ENCODE measurements at regions not wholly inside any gene's neighbourhood (a gene's known extent, or its start where the extent isn't known, plus 50 kb on each side); places are given as distances from the start of the nearest gene placed in this dataset.

DNA sequence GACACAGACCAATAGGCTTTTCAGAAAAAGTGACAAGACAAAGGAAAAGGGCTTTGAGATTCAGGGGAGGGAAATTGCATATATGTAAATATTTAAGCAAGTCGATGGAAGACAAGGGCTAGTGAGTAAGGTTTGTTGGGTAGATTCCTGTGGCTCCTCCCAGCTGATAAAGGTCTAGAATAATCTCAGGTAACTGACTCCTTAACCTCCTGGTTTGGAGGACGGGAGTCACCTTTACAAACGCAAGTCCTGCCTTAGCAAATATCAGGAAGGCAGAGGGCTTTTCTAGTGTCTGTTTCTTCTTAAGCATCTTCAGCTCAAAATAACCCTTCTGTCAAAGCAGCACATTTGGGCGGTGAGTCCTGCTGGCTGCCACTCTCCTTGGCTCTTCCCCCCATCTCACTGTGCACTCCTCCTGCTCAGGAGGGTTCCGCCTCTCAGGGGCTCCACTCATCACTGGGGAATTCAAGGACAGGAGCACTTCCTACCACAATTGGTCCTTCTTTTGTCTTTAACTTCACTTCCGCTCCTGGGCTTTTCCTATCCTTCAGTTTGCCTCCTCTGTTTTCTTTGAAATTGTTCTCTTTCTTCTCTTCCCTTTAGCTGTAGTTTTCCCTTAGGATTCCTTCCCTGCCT lies 496.3 kb upstream of the KLF6 start:
- peak overlapping the region; percentile 32 to 63 (median 60) for H3K27ac ChIP-seq
- intact Hi-C loops (cut with DNase I; ENCODE audit: low total_unique reads) (loop anchor here (5.0 kb wide), 1 partner anchor 39 kb away; no protein-coding TSS in a partner anchor), in situ Hi-C loops (cut with MboI; ENCODE audit: low sequenced_read_pairs in 4 of 4) (no loop called here)
- no peaks in the 10 kb centered on the region for H3K36me3 ChIP-seq
- H3K4me3 ChIP-seq, result no peak overlapping the region
- no peak for DNase-seq
- peaks cover 19 to 35% of the 10 kb centered on the region in 2 donors for H3K4me1 ChIP-seq
- no peak for ATAC-seq
- no peaks in the 10 kb centered on the region for H3K27me3 ChIP-seq
- H3K9me3 ChIP-seq, result no peaks in the 10 kb centered on the region
- no peak for TF ChIP-seq POLR2A (IDR thresholded peaks at IDR 0.05)
- TF ChIP-seq, protein P1, sequence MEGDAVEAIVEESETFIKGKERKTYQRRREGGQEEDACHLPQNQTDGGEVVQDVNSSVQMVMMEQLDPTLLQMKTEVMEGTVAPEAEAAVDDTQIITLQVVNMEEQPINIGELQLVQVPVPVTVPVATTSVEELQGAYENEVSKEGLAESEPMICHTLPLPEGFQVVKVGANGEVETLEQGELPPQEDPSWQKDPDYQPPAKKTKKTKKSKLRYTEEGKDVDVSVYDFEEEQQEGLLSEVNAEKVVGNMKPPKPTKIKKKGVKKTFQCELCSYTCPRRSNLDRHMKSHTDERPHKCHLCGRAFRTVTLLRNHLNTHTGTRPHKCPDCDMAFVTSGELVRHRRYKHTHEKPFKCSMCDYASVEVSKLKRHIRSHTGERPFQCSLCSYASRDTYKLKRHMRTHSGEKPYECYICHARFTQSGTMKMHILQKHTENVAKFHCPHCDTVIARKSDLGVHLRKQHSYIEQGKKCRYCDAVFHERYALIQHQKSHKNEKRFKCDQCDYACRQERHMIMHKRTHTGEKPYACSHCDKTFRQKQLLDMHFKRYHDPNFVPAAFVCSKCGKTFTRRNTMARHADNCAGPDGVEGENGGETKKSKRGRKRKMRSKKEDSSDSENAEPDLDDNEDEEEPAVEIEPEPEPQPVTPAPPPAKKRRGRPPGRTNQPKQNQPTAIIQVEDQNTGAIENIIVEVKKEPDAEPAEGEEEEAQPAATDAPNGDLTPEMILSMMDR (IDR thresholded peaks at IDR 0.05 in 4 of 5, conservative IDR thresholded peaks at IDR 0.05 in 1 of 5), result no peak

GRCh38 chr10:4280461-4281189 lies 495.6 kb upstream of the KLF6 start:
- Histone ChIP-seq H3K4me3 (no peak overlapping the region), H3K4me1 (peaks cover 19 to 35% of the 10 kb centered on the region in 2 donors), H3K36me3 (no peaks in the 10 kb centered on the region), H3K27me3 (no peaks in the 10 kb centered on the region), H3K9me3 (no peaks in the 10 kb centered on the region), H3K27ac (peak overlapping the region; percentile 10 to 63 (median 60))
- intact Hi-C loops (cut with DNase I; ENCODE audit: low total_unique reads), result loop anchor here (5.0 kb wide), 1 partner anchor 38 kb away; no protein-coding TSS in a partner anchor
- ATAC-seq (peak; percentile 41 to 53), DNase-seq (no peak)
- TF ChIP-seq, protein P1 (IDR thresholded peaks at IDR 0.05 in 4 of 5, conservative IDR thresholded peaks at IDR 0.05 in 1 of 5), result no peak
- no peak for TF ChIP-seq POLR2A (IDR thresholded peaks at IDR 0.05)
- in situ Hi-C loops (cut with MboI; ENCODE audit: low sequenced_read_pairs in 4 of 4), result no loop called here

DNA sequence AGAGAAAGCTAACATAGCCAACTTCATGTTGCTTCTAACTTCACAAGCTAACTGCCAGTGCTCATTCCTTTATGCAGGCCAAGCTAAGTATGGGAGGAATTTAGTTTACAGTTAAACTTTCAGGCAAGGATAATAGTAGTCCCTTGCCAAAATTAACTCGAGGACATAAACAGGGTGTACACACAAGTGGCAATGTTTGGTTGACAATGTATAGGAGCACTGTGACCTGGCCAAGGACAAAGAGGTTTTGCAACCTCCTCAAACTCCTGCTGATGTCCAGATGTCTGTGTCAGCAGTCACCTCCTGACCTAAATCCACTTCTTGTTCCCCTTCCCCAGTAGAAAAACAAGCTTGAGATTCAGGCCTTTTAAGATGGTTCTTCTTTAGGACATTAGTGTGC lies 494.6 kb upstream of the KLF6 start:
- peak overlapping the region; percentile 10 to 63 (median 60) for H3K27ac ChIP-seq
- no peaks in the 10 kb centered on the region for H3K27me3 ChIP-seq
- in situ Hi-C loops (cut with MboI; ENCODE audit: low sequenced_read_pairs in 4 of 4), result no loop called here
- peaks cover 19 to 35% of the 10 kb centered on the region in 2 donors for H3K4me1 ChIP-seq
- intact Hi-C loops (cut with DNase I; ENCODE audit: low total_unique reads), result loop anchor here (5.0 kb wide), 1 partner anchor 37 kb away; no protein-coding TSS in a partner anchor
- DNase-seq (no peak), ATAC-seq (no peak)
- H3K36me3 ChIP-seq, result no peaks in the 10 kb centered on the region
- TF ChIP-seq, protein P1 (IDR thresholded peaks at IDR 0.05 in 4 of 5, conservative IDR thresholded peaks at IDR 0.05 in 1 of 5), result no peak
- TF ChIP-seq POLR2A (IDR thresholded peaks at IDR 0.05), result no peak
- no peaks in the 10 kb centered on the region for H3K9me3 ChIP-seq
- no peak overlapping the region for H3K4me3 ChIP-seq

GRCh38 chr10:4278186-4278585 lies 493.2 kb upstream of the KLF6 start:
- TF ChIP-seq POLR2A (IDR thresholded peaks at IDR 0.05), result no peak
- TF ChIP-seq, protein P1 (IDR thresholded peaks at IDR 0.05 in 4 of 5, conservative IDR thresholded peaks at IDR 0.05 in 1 of 5), result no peak
- H3K9me3 ChIP-seq, result no peaks in the 10 kb centered on the region
- in situ Hi-C loops (cut with MboI; ENCODE audit: low sequenced_read_pairs in 4 of 4), result no loop called here
- H3K36me3 ChIP-seq, result no peaks in the 10 kb centered on the region
- intact Hi-C loops (cut with DNase I; ENCODE audit: low total_unique reads), result no loop called here
- H3K27ac ChIP-seq, result no peak overlapping the region
- no peaks in the 10 kb centered on the region for H3K27me3 ChIP-seq
- H3K4me3 ChIP-seq, result no peak overlapping the region
- DNase-seq, result no peak
- ATAC-seq, result no peak
- peaks cover 11 to 20% of the 10 kb centered on the region in 2 donors for H3K4me1 ChIP-seq
